PC-9 (cell line): ENCODE measurements at regions not wholly inside any gene's neighbourhood (a gene's known extent, or its start where the extent isn't known, plus 50 kb on each side); places are given as distances from the start of the nearest gene placed in this dataset.

Source experiments
- CTCF ChIP-seq: fragments of 200-600 bp; sonication (generic); conservative IDR thresholded peaks from 2 replicates; pipeline ENCODE4 v1.6.1; 2017; ENCODE audit warnings: mixed run types, antibody characterized with exemption, mild to moderate bottlenecking, moderate library complexity
- EZH2 ChIP-seq: fragments of 200-600 bp; sonication (generic); IDR thresholded peaks from 2 replicates; pipeline ENCODE4 v1.8.0; 2017; ENCODE audit warnings: antibody characterized with exemption, low read depth

- TF ChIP-seq CTCF: no peak
- TF ChIP-seq EZH2: no peak
These were observed 379.1 kb downstream of the PSAT1 start for GRCh38 chr9:78676009-78676408.
